NK-92 (cell line): ENCODE measurements at regions not wholly inside any gene's neighbourhood (a gene's known extent, or its start where the extent isn't known, plus 50 kb on each side); places are given as distances from the start of the nearest gene placed in this dataset.
"Not testable (repeated sequence)": the region's sequence is repeated elsewhere in the genome, so short reads cannot be mapped to it uniquely, and the experiment has no call there.

Source experiments
- DNase-seq: peaks from one replicate; lab custom pipeline; 2025; ENCODE audit not compliant: unreplicated experiment; lab: John Stamatoyannopoulos, UW

DNA sequence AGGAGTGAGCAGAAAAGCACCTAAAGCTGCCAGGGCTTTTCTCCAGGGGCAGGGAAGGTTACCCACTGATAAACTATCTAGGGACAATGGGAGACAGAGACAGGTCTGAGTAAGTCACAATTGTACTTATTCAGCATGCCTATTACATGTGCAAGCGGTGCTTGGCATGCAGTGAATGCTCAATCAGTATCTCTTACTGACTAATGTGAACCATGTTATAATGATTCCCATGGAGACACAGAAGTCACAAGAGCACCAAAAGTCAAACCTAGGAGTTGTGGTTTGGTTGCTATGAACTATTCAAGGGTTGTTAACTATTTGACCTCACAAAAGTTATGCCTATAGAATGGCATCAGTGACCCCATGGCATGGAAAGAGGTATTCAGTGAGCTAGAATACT, 50.0 kb upstream of the RASGRP1 start:
- no peak for DNase-seq

DNA sequence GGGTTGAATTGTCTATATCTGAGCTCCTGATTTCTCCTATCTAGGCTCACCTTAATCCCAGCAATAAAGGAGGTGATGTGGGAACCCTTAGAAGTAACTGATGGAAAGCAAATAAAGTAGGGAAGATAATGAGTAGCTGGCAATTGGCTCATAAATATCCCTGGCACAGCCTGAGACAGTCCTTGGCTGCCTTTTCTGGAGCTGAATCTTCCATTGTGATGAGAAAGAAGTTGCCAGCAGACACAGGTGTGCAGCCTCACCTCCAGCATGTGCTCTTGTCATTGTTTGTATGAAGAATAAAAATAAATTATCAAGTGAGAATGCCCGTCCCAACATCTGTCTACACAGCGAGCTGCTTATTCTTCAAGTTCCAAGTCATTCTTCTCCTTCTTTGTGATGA, 53.2 kb upstream of the RASGRP1 start:
- DNase-seq, result no peak

- DNase-seq, result no peak
Observed at GRCh38 chr15:38618242-38618955, 53.8 kb upstream of the RASGRP1 start.

DNA sequence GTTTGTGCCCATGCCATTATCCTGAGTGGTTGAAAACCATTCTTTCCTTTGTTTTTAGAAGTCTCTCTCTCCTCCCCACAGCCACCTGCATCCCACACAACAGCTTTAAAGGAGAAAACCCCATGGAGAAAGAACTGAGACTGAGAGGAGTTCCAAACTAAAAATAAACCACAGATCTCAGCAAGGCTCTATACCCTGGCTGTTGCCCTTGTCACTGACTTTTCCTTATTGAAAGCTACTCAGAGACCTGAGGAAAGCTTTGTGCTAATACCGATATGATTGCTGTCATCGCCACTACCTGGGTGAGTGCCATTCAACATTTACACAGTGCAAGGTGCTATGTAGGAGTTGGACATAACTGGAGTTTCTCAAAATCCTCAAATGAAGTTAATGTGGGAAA, 55.5 kb upstream of the RASGRP1 start:
- DNase-seq, result no peak

GRCh38 chr15:38620851-38621594, 56.4 kb upstream of the RASGRP1 start:
- DNase-seq, result no peak

DNA sequence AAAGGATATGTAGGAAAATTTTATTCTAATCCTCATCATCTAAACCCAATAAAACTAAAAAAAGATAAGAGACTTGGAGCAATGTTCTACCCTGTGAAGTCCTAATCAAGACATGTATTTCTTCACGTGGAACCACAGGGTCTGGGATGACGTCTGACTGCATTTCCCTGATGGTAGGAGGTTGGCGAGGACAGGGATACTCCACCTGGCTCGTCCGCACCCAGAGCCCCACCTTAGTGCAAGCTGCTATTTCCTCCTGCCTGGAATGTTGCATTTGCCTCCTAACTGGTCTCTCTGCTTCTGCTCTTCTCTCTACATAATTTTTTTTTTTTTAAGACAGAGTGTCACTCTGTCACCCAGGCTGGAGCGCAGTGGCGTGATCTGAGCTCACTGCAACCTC, 57.7 kb upstream of the RASGRP1 start:
- DNase-seq, result no peak

GRCh38 chr15:38622908-38623307, 58.3 kb upstream of the RASGRP1 start:
- no peak for DNase-seq

GRCh38 chr15:38623744-38624143, 59.1 kb upstream of the RASGRP1 start:
- DNase-seq, result no peak

DNA sequence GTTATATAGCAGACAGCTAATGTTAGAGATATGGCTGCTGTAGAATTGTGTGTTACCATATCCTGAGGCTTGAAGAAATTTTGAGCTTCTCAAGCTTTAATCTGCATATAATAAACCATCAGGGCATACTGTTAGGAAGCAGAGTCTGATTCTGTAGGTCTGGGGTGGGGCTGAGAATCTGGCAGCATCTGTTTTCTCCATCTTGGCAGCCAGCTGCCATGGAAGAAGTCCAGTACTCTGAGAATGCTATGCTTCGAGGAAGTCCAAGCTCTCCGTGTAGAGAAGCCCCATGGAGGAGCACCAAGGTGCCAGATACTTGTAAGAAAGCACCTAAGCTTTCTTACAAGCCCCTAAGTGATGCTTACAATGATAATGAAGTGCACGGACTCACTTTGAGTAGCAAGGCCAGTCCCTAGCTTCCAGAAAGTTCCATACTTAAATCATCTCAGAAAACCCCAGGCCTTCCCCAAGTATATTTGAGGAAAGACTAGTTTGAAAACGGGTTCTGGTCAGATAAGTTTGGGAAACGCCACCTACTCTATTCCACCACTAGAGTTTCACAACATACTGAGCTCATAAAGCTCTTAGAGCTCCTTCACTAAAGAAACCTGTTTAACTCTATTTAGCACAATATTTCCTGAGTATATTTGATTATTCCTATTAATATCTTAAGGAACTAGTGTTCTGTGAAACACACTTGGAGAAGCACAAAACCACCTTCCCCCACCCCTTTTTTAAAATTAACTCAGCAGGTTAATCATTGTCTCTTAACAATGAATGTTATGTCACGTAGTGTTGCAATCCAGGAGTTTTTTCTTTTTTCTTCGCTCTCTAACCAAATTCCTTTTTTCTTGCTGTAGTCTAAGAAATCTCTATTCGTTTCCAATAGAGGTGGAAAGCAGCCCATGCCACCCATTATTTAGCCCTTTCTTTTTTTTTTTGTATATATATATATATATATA, 59.9 kb upstream of the RASGRP1 start:
- no peak for DNase-seq

DNA sequence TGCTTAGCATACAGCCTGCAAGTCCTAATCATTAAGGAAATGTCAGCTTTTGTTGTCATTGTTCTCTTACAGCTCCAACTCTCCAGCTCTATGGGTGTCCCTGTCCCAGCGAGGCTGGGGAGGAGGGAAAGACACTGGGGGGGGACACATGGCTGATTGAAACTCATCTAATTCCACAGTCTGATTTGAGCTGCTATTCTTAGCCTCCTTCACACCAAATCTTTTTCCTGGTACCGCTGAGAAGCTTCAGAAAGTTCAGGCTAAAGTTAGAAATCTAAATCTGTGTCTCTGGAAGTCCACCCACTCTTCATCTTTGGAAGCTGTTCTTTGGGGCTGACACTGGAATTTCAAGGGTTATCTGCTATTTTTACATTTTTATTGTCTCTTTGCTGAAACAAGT, 61.3 kb upstream of the RASGRP1 start:
- no peak for DNase-seq

DNA sequence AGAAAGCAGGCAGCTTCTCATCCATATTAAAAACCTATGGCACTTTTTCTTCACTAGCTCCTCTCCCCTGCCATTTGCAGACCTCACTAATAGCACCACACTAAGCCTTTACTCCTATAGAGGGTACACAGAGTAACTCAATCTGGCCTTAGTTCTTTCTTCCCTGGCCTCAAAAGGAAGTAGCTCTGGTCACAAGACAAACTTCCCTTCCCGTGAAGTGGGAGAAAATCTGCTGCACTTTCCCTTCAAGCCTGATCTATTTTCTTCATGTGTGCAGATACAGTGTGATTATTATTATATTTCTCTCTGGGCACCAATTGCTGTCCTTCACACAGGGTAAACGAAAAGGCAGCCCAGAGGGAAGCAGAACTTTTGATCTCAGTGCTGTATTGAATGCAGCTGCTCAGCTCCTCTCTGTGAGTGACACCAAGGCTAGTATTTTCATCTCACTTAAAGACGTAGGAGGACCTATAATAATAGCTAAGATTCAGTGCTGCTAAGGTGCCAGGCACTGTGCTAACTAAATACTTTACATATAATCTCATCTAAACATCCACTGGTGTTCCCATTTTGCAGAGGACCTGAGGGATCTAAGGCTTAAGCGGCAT, 61.9 kb upstream of the RASGRP1 start:
- no peak for DNase-seq

GRCh38 chr15:38627689-38628277, 63.2 kb upstream of the RASGRP1 start:
- DNase-seq, result no peak

GRCh38 chr15:38631119-38632075, 66.8 kb upstream of the RASGRP1 start:
- no peak for DNase-seq

GRCh38 chr15:38635170-38635569, 70.6 kb upstream of the RASGRP1 start:
- no peak for DNase-seq

DNA sequence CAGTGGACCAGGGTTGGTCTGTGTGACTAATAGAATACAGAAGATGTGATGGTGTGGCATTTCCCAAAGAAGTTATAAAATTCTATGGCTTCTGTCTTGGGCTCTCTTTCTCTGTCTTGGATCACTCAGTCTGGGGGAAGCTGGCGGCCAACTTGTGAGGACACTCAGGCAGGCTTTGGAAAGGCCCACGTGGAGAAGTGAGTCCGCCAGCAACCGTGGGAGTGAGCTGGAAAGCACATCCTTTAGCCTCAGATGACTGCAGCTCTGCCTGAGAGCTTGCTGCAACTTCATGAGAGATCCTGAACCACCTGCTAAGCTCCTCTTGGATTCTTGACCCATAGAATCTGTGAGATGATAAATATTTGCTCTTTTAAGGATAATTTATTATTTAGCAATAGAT, 72.0 kb upstream of the RASGRP1 start:
- DNase-seq, result no peak

- DNase-seq, result no peak
Observed at GRCh38 chr15:38638126-38638525, 73.5 kb upstream of the RASGRP1 start.

DNA sequence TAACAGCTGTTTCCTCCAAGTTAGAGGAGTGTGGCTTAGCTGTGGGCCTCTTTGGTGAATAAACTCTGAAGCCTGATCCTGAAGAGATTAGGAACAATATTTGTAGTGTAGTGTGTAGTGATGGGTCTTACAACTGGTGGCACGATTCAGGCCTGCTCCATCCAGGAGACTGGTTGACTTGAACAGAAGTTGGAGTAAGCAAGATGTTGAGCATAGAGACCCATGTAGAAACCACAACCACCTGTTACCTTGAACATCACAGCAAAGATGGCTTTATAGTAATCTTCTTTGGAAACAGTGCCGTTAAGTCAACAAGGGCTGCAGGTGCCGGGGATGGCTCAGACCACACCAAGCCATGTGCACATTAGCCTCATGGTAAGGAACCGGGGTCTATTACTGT, 74.2 kb upstream of the RASGRP1 start:
- no peak for DNase-seq

DNA sequence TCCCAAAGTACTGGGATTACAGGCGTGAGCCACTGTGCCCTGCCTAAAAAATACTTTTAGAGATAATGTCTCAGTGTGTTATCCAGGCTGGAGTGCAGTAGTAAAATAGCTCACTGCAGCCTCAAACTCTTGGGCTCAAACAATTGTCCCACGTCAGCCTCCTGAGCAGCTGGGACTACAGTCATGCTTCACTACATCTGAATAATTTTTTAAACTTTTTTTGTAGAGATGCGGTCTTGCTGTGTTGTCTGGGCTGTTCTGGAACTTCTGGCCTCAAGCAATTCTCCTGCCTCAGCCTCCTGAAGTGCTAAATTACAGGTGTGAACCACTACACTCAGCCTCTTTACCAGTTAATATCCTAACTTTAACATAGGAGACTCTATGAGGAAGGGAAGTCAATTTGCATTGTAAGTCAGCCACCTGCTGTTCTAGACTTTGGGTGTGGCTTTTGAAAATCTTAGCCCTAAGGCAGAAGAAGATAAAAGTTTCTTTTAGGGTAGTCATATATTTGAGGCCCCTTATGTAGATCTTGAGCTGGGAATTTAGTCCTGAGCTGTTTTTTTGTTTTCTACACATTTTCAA, 78.2 kb upstream of the RASGRP1 start:
- no peak for DNase-seq

DNA sequence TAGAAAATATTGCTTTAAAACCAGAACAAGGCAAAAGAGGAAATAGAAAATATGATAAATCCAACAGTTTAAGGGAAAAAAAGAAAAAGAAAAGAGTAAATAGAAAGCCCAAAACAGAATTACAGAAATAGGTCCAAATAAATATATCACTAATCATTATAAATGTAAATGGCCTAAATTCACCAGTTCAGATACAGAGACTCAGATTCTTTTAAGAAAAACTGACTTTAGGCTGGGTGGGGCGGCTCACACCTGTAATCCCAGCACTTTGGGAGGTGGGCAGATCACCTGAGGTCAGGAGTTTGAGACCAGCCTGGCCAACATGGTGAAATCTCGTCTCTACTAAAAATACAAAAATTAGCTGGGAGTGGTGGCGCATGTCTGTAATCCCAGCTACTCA, 79.7 kb upstream of the RASGRP1 start:
- not testable (repeated sequence) for DNase-seq
